Vagina (tissue), 2 donors: ENCODE measurements at regions not wholly inside any gene's neighbourhood (a gene's known extent, or its start where the extent isn't known, plus 50 kb on each side); places are given as distances from the start of the nearest gene placed in this dataset.

Experiments
- POLR2A ChIP-seq, 2 donors: fragments of 450-650 bp; IDR thresholded peaks; one replicate each; pipeline ENCODE4 v1.6.1; 2017; ENCODE audit warnings: antibody characterized with exemption in 2 of 2, mild to moderate bottlenecking in 2 of 2, moderate library complexity in 2 of 2
- POLR2AphosphoS5 ChIP-seq, 2 donors: sonication (generic); formaldehyde crosslinking; IDR thresholded peaks; one replicate each; pipeline ENCODE4 v1.9.0; 2017; ENCODE audit warnings: antibody characterized with exemption in 2 of 2, mild to moderate bottlenecking in 2 of 2, low read depth in 1 of 2; ENCODE audit not compliant: insufficient read depth in 1 of 2
- TF ChIP-seq, protein P1 (sequence below), 3 experiments: fragments of 450-650 bp in 2 of 3; fragments of 200-600 bp in 1 of 3; sonication (generic) in 1 of 3; IDR thresholded peaks; one replicate each; pipeline ENCODE4 v1.5.1; 2017 to 2019; ENCODE audit warnings: antibody characterized with exemption in 3 of 3, mild to moderate bottlenecking in 2 of 3, moderate library complexity in 2 of 3

DNA sequence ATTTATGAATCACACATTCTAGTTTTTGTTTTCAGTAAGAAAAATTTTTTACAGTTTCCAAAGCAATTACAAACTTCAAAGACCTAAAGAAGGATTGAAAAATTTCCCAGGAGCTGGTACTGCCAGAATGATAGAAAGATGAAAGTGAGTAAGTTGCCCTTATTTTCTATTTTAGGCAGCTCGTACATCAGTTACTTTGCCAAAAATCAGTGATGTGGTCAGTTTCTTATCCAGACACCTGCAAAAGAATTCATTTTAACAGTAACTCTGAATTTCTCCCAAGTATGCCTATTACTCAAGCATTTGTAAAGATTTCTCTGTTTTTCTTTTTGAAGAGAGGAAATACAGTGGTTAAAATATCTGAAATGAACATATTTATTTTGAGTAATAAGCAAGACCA is 976.3 kb upstream of the RAG2 start:
- TF ChIP-seq, protein P1, sequence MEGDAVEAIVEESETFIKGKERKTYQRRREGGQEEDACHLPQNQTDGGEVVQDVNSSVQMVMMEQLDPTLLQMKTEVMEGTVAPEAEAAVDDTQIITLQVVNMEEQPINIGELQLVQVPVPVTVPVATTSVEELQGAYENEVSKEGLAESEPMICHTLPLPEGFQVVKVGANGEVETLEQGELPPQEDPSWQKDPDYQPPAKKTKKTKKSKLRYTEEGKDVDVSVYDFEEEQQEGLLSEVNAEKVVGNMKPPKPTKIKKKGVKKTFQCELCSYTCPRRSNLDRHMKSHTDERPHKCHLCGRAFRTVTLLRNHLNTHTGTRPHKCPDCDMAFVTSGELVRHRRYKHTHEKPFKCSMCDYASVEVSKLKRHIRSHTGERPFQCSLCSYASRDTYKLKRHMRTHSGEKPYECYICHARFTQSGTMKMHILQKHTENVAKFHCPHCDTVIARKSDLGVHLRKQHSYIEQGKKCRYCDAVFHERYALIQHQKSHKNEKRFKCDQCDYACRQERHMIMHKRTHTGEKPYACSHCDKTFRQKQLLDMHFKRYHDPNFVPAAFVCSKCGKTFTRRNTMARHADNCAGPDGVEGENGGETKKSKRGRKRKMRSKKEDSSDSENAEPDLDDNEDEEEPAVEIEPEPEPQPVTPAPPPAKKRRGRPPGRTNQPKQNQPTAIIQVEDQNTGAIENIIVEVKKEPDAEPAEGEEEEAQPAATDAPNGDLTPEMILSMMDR (IDR thresholded peaks at IDR 0.05), result no peak
- TF ChIP-seq POLR2AphosphoS5 (IDR thresholded peaks at IDR 0.05; ENCODE audit: insufficient read depth in 1 of 2, low read depth in 1 of 2) (no peak), POLR2A (IDR thresholded peaks at IDR 0.05) (no peak)
